Left forelimb (tissue), 1 donor: ENCODE measurements at regions not wholly inside any gene's neighbourhood (a gene's known extent, or its start where the extent isn't known, plus 50 kb on each side); places are given as distances from the start of the nearest gene placed in this dataset.

Experiments used
- DNase-seq: peaks from one replicate; pipeline ENCODE4 v3.0.0-alpha.2; 2018; ENCODE audit warnings: low spot score

DNA sequence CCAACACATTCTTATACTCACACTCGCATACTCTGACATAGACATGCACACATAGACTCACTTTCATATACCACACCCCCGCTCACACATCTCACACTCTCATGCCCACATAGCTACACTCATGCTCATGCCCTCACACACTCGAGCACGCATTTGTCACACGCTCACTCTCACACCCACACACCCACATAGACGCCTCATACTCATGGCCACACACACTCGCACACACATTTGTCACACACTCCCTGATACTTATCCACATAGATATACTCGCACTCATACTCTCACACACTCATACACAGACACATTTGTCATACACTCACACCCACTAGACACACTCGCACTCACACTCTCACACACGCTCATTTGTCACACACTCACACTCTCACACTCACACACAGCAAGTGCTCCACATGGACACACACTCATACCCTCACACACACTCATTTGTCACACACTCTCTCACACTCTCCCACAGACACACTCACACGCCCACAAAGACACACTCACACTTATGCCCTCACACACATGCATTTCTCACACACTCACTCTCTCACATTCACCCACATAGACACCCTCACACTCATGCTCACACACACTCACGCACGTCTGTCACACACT lies 50.9 kb downstream of the TNP1 start:
- no peak for DNase-seq

DNA sequence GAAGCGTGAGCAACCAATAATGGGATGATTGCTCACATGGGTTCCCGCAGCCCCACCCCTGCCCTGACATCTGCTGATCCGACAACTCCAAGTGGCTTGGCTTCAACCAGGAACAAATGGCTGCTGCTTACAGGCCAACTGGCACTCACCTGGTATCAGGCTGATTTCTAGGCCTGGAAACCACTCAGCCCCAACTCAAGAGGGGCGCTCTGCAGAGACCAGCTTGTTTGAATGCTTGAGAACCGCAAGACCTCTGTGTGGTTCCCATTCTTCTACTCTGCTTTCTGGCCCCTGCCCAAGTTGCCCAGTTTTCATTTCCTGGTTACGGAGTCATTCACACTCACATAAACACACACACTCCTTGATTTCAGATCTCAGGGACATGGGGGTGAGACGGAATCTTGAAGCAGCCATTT lies 52.0 kb downstream of the TNP1 start:
- DNase-seq: no peak

DNA sequence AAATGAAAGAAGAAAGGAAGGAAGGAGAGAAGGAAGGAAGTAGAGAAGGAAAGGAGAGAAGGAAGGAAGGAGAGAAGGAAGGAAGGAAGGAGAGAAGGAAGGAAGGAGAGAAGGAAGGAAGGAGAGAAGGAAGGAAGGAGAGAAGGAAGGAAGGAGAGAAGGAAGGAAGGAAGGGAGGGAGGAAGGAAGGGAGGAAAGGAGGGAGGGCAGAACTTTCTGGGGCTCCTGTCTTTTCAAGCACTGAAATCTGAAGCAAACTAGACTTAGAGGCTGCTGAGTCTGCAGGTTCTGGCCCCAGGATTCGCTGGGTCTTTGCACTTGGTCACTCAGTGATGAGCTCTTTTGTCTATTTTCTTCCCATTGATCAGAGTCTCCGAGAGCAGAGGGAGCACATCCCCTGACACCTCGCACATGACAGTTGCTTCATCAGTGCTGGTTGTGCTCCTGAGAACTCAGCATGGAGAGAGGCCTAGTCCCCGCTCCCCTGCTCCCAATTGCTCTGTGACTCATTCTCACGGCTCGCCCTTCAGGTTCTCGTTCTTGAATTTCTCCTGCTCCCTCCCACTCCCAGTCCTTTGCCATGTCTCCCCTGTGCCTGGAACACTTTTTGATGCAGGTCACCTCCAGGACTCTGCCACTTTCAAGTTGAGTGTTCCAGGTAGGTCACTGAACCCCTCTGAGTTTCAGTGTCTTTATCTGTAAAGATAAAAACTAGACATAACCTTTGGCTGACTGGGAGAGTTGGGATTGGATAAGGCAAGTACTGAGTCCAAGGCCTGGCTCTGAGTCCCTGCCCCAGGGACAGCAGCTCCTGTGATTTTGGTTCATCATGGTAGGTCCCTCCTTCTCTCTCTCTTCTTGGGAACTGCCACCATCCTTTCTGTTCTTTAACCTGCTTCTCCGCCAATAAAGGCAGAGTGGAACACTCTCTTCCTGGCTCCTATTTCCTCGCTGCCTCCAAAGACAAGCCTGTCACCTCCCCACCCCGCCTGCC lies 55.2 kb downstream of the TNP1 start:
- no peak for DNase-seq

DNA sequence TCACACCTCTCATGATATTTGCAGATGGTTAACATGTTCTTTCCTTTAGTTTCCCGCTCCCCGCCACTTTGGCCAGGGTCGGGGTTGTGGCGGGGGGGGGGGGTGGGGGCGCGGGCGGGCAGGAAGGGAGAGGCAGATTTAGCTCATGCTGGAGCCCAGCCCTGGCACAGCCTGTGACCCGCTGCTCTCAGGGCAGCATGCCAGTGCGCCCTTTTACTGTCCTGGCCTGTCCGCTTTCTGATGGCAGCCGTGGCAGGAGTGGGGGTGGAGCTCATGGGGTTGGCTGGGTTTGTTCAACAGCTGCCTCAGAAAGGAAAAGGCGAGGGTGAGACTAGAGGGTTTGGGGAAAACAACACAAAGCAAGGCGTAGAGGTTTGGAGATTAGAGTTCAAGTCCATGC lies 56.1 kb downstream of the TNP1 start:
- DNase-seq: peak; percentile 71

DNA sequence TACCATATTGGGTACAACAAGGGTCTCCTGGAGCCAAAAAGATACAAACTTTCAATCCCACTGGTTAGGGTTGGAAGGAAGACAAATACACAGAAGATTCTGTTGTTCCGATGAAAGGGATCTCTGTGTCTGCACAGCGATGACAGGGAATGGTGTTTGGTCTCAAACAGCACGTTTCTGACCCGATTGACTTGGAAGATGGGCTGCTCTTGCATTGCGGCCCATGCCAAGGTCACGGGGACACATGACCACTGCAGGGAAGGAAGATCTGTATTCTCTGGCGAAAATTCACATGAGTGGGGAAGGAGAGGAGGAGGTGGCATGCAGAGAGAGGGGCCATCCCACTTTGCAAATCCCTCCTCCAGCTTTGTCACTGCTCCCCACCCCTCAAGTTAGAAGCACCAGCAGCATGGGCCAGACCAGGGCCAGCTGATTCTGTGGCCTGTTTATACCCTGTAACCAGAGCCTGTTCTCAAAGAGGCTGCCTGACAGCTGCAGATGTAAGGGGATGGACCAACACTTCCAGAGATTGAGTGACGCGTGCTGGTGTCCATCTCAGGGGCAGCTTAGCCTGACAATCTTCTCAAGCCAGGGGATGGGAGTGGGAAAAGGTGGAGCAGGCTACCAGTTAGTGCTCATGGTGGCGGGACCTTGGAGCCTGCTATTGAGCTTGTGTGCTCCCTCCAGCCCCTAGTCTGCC lies 57.2 kb downstream of the TNP1 start:
- no peak for DNase-seq

DNA sequence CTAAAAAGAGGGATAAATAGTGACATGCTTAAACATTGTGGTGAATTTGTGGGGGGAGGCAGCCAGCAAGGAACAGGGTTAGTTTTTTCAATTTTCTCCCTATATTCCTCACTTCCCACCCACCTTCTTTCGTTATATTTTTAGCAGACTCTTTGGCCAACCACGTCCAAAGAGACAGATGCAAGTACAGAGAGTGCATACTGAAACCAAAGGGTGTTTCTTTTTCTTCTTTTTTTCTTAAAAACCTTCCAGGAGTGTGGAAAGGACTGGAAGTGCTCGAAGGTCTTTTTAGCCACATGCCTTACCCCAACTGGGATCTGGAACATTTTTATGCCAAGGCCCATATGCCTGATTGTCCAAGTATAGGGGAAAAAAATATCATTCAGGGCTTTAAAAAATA lies 59.0 kb downstream of the TNP1 start:
- DNase-seq: no peak

DNA sequence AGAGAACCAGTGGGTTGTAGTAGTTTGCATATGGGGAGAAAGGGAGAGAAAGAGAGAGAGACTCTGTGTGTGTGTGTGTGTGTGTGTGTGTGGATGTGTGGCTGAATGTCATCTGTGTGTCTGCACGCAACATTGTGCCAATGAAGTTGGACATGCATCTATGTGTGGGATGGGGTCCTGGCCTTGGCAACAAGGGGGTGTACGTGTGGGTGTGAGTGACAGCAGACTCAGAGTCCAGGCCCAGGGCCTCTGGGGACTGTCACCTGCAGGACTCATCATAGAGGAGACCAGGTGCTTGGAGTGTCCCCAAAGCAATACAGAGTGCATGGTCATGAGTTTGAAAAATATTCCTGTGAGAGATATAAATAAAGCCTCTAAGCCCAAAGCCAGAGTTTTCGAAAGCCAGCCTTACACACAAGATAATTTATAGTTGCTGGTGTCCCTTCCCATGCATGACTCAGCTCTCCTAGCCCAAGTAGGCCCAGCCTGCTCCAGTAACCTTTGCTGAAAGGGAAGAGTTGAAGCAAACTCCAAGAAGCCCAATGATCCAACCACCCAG lies 59.9 kb downstream of the TNP1 start:
- no peak for DNase-seq

DNA sequence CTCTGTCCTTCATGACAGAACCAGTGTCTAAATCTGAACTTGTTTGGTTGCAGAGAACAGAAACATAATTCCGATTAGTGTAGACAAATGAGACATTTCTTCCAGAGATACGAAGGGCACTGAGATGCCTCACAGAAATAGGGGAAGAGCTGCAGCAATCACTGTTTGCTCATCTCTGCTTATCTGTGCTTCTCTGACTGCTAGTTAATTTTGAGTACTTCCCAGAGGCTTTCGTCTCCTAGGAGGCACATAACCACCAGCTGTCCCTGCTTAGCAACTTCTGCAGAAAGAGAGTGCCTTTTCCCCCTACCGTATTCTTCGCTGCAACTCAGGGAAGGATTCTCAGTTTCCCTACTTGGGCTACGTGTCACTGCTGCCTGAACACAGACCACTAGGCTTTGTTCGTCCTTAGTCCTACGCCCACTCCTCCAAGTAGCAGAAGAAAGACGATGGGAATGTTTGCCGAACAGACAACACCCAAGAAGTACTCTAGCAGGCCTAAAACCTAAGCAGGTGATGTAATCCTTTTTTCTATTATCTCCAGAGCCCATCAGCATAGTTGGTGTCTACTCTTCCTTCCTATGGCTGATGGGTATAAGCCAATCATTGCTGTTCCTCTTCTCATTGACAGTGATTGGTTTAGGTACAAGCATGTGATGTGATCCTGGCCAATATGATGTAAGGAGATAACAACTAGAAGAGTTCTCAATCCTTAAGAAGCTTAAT lies 63.6 kb downstream of the TNP1 start:
- no peak for DNase-seq

DNA sequence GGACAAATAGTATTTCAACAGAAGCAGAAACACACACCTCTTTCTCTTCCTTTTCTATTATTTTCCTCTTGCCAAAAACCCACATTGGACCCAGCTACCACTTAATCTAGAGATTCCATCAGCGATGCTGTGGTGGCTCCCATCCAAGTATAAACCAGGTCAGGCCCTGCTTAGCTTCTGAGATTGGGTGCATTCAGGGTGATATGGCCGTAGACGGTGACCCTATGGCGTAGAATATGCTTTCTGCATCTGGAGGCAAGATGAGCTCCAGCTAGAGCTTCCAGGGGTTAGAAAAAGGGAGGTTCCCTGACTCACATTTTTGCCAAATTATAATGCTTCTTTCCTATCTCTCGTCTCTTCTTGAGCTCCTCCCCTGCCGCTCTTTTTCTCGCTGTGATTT lies 66.5 kb downstream of the TNP1 start:
- DNase-seq: no peak

DNA sequence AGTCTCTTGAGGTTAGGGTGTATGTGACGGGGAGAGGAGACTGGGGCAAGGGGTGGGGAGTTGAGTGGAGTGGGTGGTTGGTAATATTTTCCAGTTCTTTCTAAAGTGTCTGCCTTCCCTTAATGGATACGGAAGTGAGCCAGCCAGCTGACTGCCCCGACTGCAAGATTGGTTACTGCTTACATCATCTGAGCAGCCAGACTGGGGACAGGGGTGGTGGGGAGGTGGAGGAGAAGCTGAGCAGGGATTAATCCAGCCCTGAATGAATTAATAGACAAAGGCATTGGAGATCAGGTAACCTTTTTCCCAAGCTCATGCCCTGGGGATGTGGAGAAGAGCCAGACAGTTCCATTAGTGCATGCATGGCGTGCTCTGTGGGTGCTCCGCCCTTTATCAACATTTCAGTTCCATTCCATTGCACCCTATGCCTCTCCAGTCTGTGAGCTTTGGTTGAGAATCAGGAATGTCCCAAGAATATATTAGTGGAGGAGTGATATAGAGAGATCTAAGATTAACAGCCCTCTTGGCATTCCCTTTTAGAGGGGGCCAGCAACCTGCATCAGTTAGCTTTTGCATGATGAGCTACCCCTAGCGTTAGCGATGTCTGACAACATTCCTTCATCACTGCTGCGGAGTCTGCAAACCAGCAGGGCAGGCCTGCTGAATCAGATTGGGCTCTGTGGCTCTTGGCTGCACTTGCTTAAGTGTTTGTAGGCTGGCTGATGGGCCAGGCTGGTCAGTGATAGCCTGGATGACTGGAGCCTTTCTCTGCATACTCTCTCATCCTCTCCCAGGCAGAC lies 67.4 kb downstream of the TNP1 start:
- DNase-seq: no peak

DNA sequence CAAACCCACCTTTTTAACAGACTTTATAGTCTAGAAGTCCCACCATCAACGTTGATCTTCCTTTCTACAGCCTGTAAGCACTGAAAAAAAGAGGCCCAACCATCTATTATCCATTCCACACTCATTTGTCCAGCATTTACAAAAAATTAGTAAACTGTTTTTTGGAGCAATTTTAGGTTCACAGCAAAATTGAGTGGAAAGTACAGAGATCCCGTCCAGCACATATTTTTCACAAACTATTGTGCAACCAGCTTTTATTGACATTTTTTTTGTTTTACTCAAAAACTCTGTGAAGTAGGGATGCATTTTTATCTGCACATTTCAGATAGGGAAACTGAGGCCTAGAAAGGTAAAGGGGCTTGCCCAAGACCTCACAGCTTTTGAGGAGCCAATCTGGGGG lies 68.6 kb downstream of the TNP1 start:
- no peak for DNase-seq

DNA sequence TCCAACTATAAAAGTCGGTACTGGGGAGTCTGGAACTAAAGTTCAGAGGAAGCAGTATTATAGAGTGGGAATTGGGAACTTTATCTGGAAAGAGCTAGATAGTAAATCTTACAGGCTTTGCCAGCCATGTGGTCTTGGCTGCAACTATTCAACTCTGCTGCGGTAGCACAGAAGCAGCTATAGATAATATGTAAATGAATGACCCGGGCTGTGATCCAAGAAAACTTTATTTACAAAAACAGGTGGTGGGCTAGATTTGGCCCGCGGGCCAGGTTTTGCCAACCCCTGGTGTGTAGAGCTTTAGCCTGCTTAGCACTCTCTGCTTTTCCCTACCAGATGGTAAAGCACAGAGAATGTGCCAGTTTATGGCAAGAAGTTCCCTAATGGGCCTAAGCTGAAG lies 70.8 kb downstream of the TNP1 start:
- DNase-seq: no peak

DNA sequence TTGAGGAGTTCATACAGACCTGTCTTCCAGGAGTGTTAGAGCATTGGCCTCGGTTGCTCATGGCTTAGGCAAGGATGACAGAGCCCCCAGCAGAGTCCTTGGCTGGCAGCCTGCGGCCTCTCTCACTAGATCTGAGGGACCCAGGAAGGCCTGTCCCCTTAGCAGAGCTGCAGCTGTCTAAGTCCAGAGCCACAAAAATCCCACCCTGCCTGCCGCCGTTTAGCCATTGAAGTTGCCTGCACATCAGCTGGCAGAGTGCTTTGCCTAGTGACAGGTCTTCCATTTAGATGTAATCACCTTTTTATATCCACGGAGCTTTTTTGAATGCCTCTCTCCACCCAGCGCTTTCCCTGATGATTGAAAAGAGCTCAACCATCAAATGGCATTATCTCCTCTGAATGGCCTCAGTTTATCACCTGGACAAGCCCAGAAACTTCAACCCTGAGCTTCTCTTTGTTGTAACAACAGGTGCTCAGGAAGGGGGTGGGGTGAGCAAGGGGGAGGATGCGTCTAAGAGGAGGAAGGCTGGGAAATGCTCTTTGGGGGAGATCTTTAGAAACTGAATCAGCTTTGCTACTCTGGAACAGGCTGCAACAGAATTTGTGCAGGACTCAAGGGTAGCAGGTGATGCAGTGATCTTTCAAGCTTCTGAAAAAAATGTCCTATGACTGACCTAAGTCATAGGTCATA lies 71.9 kb downstream of the TNP1 start:
- DNase-seq: no peak

DNA sequence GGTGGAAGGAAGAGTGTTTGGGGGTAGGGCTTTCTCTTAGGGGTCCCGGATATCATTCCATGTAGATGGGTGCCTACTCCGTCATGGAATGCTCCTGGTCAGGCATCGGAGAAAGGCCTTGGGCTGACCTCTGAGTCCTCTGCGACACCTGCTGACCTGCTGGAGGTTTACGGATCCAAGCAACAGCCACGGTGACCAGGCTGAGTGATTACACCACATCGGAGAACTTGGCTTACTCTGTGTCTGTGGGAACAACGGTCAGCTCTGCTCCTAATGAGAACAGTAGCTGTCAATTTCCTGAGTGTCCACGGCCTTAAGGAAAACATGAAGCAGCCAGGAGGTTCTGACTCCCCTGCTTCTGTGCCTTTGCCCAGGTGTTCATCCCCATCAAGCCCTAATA lies 73.2 kb downstream of the TNP1 start:
- no peak for DNase-seq

DNA sequence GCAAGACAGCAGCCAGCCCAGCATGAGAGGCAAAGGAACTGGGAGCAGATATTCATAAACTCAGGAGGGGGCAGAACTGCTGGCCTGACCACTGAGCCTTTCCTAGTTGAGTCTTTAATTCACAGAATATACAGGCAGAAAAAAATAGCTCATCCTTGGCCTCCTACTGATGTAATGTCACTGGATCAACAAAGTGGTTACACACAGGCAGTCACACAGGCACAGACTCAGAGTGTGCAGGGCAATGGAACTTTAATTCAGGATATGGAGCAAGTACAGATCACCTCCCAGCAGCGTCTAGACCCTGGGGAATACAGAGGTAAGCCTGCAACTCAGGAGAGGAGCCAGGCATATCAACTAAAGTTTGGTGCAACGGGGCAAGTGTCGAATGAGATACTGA lies 75.4 kb downstream of the TNP1 start:
- DNase-seq: no peak

DNA sequence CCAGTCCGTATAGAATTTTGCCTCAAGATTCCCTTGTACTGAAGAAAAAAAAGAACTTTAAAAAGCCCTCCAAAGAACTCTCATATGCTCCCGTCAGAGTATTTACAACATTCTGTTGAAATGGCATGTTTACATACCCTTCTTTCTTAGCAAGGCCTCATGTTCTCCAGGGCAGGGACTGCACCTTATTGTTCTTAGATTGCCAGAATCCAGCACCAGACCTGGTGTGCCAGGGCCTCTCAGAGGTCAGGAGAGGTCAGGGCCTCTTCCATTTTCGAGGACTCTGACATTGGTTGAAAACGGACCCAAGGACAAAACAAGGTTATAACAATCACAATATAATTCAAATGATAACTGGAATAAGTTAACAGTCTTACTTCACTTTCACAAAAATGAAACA lies 78.2 kb downstream of the TNP1 start:
- DNase-seq: no peak

DNA sequence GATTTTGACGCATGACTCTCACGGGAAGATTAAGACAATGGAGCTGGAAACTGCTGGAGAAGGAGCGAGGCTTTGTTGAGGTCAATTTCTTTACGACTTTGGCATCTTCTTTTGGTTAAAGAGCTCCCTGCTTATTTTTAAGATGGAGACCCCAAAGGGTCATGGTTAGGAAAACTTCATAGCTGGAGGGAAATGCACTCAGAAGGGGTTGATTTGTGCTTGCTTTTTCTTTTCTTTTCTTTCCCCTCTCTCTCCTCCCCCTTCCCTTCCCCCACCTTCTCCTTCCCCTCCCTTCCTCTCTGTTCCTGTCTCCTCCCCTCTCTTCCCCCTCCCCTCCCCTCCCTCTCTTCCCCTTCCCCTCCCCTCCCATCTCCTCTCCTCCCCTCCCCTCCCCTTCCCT lies 79.0 kb downstream of the TNP1 start:
- no peak for DNase-seq

DNA sequence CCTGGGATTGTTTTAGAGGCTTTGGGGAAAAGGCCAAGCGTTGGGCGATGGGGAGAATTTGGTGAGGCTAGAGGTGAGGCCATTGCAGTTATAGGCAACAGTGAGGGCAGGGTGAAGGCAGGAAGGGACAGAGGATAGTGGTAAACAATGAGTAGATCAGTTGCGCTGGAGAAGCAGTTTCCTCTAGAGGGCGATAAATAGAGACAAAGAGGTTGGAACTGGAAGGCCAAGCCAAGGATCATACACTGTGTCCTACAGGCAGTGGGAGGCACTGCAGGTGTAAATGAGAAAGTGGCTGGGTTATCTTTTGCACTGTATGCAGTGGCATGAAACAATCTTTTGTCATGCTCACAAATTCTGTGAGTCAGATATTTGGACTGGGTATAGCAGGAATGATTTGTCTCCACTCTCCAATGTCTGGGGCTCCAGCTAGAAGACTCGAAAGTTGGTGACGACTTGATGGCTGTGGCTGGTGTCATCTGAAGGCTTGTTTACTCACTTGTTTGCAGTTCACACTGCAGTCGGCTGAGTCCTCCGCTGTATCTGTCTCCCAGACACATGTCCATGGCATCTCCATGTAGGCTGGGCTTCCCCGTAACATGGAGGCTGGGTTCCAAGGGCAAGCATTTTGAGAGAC lies 82.1 kb downstream of the TNP1 start:
- DNase-seq: no peak

DNA sequence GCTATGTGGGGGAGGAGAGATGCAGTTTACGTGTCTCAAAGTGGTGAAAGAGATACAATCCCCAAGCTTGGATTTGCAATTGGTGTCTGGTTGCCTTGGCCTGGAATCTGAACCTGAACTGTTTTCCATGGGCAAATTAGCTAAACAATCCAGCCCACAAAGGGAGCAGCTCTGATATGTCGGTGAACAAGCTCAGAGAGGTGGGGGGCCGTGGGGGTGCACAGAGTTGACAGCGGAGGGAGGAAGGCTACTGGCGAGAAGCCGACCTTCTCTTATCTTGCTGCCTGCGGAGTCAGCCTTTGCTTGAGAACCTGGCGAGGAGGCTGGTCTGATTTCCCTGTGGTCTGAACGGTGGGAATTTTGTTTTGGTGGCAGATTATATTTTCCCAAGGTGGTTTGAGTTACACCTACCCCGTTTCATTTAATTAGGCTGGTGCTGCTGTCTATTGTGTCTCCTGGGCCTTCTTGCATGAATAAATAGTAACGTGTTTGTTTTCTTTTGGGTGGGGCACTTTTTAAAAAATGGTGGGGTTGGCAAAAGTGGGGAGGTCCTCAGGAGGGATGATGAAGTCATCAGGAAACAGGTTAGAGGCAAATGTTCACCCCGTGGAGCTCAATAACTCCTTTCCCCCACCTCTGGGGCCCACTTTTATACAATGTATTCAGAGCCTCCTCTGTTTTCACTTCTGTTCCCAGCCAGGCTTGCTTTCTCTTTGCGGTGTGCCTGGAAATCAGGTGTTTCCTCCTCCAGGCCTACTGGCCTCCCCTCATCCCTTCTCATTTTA lies 80.9 kb upstream of the IGFBP5 start:
- no peak for DNase-seq
